Esophagus muscularis mucosa (tissue), 4 donors: ENCODE measurements at regions not wholly inside any gene's neighbourhood (a gene's known extent, or its start where the extent isn't known, plus 50 kb on each side); places are given as distances from the start of the nearest gene placed in this dataset.

Experiments
- DNase-seq: peaks from one replicate; pipeline ENCODE4 v3.0.0-alpha.2; 2017; ENCODE audit errors: extremely low spot score
- H3K27ac ChIP-seq, 4 donors: fragments of 200-600 bp; sonication (generic); replicated peaks in 1 of 4; 1 replicate in 3 of 4; 2 replicates in 1 of 4; pipeline ENCODE4 v1.5.1; 2016 to 2019; ENCODE audit warnings: mild to moderate bottlenecking in 1 of 4
- H3K27me3 ChIP-seq, 4 donors: fragments of 200-600 bp; sonication (generic); one replicate each; pipeline versions ENCODE4 v1.5.1 to v1.6.0; 2016 to 2019
- H3K36me3 ChIP-seq, 4 donors: fragments of 200-600 bp; sonication (generic); one replicate each; pipeline ENCODE4 v1.5.1; 2016 to 2019
- H3K4me1 ChIP-seq, 4 donors: fragments of 200-600 bp; sonication (generic); one replicate each; pipeline ENCODE4 v1.5.1; 2016 to 2019
- H3K4me3 ChIP-seq, 4 donors: fragments of 200-600 bp; sonication (generic); 1 replicate in 2 of 4; 2 replicates in 2 of 4; pipeline ENCODE4 v1.5.1; 2016 to 2019; ENCODE audit warnings: mild to moderate bottlenecking in 4 of 4, moderate library complexity in 1 of 4
- H3K9me3 ChIP-seq, 4 donors: fragments of 200-600 bp; sonication (generic); 1 replicate in 3 of 4; 2 replicates in 1 of 4; pipeline ENCODE4 v1.5.1; 2016 to 2019
- EP300 ChIP-seq: sonication (generic); formaldehyde crosslinking; IDR thresholded peaks from one replicate; pipeline ENCODE4 v1.6.1; 2017; ENCODE audit warnings: antibody characterized with exemption
- POLR2A ChIP-seq: fragments of 450-650 bp; IDR thresholded peaks from one replicate; pipeline ENCODE4 v1.6.1; 2017; ENCODE audit warnings: antibody characterized with exemption, moderate library complexity, mild to moderate bottlenecking, low read depth
- POLR2AphosphoS5 ChIP-seq, 2 donors: sonication (generic); formaldehyde crosslinking; IDR thresholded peaks; one replicate each; pipeline ENCODE4 v1.6.1; 2017; ENCODE audit warnings: antibody characterized with exemption in 2 of 2
- WGBS: methylation state at CpG from one replicate; pipeline ENCODE4 v1.1.5; 2018; 5-methylcytosine and 5-hydroxymethylcytosine counted together
- intact Hi-C: fragments of 100-400 bp; cut with DNase I; formaldehyde crosslinking; loops from one replicate; pipeline ENCODE4 v1.15.1; 2023
- TF ChIP-seq, protein P1 (sequence below), 3 experiments: fragments of 200-600 bp in 2 of 3; fragments of 450-650 bp in 1 of 3; sonication (generic) in 2 of 3; IDR thresholded peaks; one replicate each; pipeline ENCODE4 v1.5.1; 2017 to 2019; ENCODE audit warnings: antibody characterized with exemption in 3 of 3, mild to moderate bottlenecking in 2 of 3, moderate library complexity in 1 of 3

GRCh38 chr2:57868619-57869139 lies 177.9 kb upstream of the VRK2 start:
- H3K4me3 ChIP-seq = no peak overlapping the region
- no peak overlapping the region for H3K27ac ChIP-seq
- DNase-seq = no peak
- no peaks in the 10 kb centered on the region for H3K27me3 ChIP-seq
- no peaks in the 10 kb centered on the region for H3K4me1 ChIP-seq
- no peaks in the 10 kb centered on the region for H3K36me3 ChIP-seq
- intact Hi-C loops = no loop called here
- H3K9me3 ChIP-seq = no peaks in the 10 kb centered on the region
- TF ChIP-seq, protein P1, sequence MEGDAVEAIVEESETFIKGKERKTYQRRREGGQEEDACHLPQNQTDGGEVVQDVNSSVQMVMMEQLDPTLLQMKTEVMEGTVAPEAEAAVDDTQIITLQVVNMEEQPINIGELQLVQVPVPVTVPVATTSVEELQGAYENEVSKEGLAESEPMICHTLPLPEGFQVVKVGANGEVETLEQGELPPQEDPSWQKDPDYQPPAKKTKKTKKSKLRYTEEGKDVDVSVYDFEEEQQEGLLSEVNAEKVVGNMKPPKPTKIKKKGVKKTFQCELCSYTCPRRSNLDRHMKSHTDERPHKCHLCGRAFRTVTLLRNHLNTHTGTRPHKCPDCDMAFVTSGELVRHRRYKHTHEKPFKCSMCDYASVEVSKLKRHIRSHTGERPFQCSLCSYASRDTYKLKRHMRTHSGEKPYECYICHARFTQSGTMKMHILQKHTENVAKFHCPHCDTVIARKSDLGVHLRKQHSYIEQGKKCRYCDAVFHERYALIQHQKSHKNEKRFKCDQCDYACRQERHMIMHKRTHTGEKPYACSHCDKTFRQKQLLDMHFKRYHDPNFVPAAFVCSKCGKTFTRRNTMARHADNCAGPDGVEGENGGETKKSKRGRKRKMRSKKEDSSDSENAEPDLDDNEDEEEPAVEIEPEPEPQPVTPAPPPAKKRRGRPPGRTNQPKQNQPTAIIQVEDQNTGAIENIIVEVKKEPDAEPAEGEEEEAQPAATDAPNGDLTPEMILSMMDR (IDR thresholded peaks at IDR 0.05) = no peak
- TF ChIP-seq EP300 (no peak), POLR2A (no peak), POLR2AphosphoS5 (IDR thresholded peaks at IDR 0.05) (no peak)

- Histone ChIP-seq H3K4me3 (no peak overlapping the region), H3K4me1 (no peaks in the 10 kb centered on the region), H3K27ac (no peak overlapping the region), H3K27me3 (no peaks in the 10 kb centered on the region), H3K9me3 (no peaks in the 10 kb centered on the region), H3K36me3 (no peaks in the 10 kb centered on the region)
- TF ChIP-seq EP300 = no peak
- TF ChIP-seq POLR2A = no peak
- TF ChIP-seq, protein P1 (IDR thresholded peaks at IDR 0.05) = no peak
- TF ChIP-seq POLR2AphosphoS5 (IDR thresholded peaks at IDR 0.05) = no peak
- intact Hi-C loops = no loop called here
- DNase-seq = no peak
- 84% methylated on average over 12 of the region's 12 CpGs for WGBS
These were observed 176.8 kb upstream of the VRK2 start for GRCh38 chr2:57869758-57870344.

DNA sequence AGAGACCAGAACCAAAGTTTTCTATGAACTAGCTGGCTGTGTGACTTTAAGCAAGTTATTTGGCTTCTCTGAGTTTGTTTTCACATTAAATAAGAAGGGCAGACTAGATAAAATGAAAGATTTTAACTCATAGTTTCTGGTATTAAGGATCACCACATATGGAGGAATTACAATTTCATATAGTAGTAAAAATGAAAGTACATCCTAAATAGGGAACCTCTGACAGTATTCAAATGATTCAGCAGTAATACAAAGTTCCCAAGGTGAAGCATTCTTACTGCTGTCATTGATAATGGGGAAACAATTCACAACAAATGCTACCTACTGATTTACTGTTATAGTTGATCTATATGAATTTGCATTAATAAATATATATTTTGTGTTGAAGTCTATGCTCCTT lies 170.3 kb upstream of the VRK2 start:
- H3K36me3 ChIP-seq = no peaks in the 10 kb centered on the region
- no peaks in the 10 kb centered on the region for H3K9me3 ChIP-seq
- no peak overlapping the region for H3K27ac ChIP-seq
- TF ChIP-seq POLR2A (no peak), EP300 (no peak), POLR2AphosphoS5 (IDR thresholded peaks at IDR 0.05) (no peak)
- TF ChIP-seq, protein P1 (IDR thresholded peaks at IDR 0.05) = no peak
- intact Hi-C loops = no loop called here
- no peak for DNase-seq
- H3K27me3 ChIP-seq = no peaks in the 10 kb centered on the region
- H3K4me1 ChIP-seq = no peaks in the 10 kb centered on the region
- no peak overlapping the region for H3K4me3 ChIP-seq

- Histone ChIP-seq H3K4me1 (no peaks in the 10 kb centered on the region), H3K27ac (no peak overlapping the region), H3K27me3 (no peaks in the 10 kb centered on the region), H3K4me3 (no peak overlapping the region), H3K36me3 (no peaks in the 10 kb centered on the region), H3K9me3 (no peaks in the 10 kb centered on the region)
- no peak for DNase-seq
- intact Hi-C loops = no loop called here
- TF ChIP-seq, protein P1 (IDR thresholded peaks at IDR 0.05) = no peak
- no peak for TF ChIP-seq EP300
- no peak for TF ChIP-seq POLR2AphosphoS5 (IDR thresholded peaks at IDR 0.05)
- TF ChIP-seq POLR2A = no peak
These were observed 168.8 kb upstream of the VRK2 start for GRCh38 chr2:57877811-57878170.
